GM21367 (cell line): ENCODE measurements at regions not wholly inside any gene's neighbourhood (a gene's known extent, or its start where the extent isn't known, plus 50 kb on each side); places are given as distances from the start of the nearest gene placed in this dataset.
A peak's percentile ranks its signal among the peaks of the same experiment; 100 is the strongest.

ENCODE experiments used
- ATAC-seq: cut with Tn5 transposase; IDR thresholded peaks from one replicate; pipeline ENCODE4 v1.9.1; 2021; ENCODE audit not compliant: unreplicated experiment

DNA sequence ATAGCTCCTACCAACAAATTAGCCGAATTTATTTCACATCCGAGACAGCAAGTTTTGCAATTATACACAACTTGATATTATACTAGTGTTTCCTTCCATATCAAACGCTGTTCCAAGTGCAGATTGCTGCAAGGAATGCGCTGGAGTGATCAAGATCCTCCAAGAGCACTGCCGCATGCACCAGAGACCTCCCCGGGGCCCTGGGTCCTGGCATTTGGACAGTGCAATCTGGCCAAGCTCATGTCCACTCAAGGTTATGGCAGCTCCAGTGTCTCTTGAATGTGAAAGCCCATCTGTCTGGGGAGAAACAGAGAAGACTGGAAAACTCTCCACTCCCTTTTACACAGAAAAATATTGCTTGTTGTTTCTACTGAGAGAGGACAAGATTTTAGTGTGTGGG, 111.9 kb downstream of the HSPH1 start:
- no peak for ATAC-seq

DNA sequence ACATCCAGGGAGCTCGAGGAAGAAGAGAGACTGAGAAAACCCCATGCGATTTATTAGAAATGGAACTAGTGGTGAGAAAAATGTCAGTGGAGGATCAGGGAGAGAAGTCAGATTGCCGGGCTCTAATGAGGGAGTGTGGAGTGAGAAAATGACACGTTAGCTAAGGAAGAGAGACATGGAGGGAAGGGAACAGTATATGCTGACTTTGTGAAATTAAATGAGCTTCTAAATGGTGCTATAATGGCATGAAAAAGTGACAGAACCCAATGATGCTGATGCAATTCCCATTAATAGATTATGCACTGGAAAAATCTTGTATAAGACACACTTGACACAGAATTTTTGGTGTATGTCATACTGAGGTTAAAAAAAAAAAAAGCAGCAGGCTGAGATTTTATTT, 112.6 kb downstream of the HSPH1 start:
- ATAC-seq = no peak

GRCh38 chr13:31048521-31048920, 113.2 kb downstream of the HSPH1 start:
- ATAC-seq = no peak

GRCh38 chr13:31046711-31047279, 114.3 kb downstream of the TEX26 start:
- no peak for ATAC-seq

DNA sequence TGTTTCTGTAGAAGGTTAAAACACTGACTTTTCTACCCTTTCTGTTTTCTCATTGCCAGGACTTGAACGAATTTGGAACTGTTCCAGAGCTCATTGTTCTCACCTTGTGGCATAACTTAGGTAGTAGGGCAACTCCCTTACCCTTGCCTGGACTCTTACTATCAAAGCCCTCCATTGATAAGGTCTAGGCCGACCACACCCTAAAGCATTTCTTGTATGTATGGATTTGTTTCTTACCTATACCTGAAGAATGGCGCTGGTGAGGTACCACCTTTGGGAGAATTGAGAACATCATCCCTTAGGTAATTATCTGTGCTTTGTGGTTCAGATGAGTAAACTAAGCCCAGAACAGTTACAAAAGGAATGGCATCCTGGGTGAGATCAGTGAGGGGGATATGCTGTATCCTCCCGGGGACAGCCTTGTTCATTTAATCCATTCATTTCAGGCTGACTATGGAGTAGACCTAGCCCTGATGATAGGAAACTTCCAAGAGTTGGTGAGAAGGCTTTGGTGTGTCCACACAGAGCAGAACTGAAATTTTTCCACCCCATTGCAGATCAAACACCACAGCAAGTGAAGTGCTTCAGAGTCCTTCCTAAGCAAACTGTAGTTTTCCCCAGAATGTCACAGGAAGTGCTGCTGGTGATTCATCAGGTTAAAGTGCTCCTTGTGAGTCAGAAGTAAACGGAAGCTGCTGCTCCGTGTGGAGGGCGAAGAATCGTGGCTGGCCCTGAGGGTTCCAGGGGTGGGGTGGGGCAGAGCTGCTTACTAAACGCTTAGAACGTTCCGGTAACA, 113.0 kb downstream of the TEX26 start:
- no peak for ATAC-seq

- ATAC-seq = peak; percentile 73
These were observed 112.2 kb downstream of the TEX26 start for GRCh38 chr13:31044364-31045285.

DNA sequence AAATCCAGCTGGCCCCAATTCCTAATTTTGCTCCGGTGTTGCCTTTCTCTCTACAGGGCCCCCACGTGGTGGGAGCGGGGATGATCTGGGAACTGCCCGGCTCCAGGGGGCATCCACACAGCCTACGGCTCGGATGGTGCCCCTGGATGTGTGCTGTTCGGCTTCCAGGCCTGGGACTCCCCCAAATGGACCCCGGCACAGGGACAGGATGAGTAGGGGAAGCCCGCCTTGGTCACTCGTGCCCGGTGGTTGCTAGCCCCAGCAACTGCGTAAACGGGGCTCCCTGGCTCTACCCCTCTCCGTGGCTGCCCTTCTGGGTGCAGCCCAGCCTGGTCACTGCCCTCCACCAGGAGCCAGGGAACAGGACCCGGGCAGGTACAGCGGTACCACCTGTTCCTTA, 111.5 kb downstream of the TEX26 start:
- peak; percentile 3 for ATAC-seq

GRCh38 chr13:31042481-31043165, 110.2 kb downstream of the TEX26 start:
- no peak for ATAC-seq

GRCh38 chr13:31042049-31042448, 109.6 kb downstream of the TEX26 start:
- no peak for ATAC-seq

- ATAC-seq = peak; percentile 71
These were observed 106.5 kb downstream of the TEX26 start for GRCh38 chr13:31038834-31039552.

DNA sequence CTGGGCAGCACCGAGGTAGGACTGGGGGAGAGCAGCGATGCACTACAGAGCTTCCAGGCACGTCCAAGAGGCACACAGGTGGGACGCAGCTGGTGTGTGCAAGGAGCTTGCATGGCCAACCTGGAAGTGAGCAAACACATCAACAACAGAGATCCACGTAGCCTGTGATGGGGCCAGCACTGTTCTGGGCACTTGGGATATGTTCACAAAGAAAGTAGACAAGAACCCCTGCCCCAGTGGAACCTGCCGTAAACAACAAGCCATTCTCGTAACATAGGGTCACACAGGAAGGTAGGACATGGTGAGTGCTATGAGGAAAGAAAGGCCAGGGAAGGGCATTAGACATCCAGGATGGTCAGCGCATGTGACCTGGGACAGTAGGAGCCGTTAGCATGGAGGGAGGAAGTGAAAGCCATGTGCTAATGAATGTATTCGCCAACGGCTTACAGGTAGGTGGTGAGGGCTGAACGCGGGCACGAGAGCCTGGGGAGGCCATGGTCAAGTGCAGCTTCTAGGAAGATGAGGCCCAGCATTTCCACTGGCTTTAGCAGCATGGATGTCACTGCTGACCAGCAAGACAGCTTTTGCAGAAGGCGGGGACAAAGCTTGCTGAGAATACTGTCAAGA, 105.5 kb downstream of the TEX26 start:
- no peak for ATAC-seq

GRCh38 chr13:31036731-31037695, 104.6 kb downstream of the TEX26 start:
- no peak for ATAC-seq

GRCh38 chr13:31035185-31035965, 102.9 kb downstream of the TEX26 start:
- no peak for ATAC-seq

GRCh38 chr13:31032528-31033113, 100.2 kb downstream of the TEX26 start:
- no peak for ATAC-seq

DNA sequence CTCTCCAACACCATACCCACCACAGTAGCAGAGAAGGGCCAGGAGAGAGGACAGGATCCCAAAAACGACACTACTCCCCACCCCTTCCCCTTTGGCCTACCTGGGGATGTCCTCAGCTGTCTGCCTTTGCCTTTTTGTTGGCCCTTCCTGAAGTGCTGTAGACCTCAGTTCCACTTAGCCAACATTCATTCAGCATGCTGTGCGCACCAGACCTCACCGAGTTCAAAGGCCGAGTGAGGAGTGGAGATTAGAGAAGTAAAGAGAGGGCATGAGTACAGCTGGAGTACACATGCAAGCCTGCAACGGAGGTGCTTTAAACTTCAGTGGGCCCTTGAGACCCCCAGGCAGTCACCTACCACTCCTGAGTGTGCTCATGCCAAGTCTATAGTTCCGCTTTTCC, 99.0 kb downstream of the TEX26 start:
- ATAC-seq = no peak

DNA sequence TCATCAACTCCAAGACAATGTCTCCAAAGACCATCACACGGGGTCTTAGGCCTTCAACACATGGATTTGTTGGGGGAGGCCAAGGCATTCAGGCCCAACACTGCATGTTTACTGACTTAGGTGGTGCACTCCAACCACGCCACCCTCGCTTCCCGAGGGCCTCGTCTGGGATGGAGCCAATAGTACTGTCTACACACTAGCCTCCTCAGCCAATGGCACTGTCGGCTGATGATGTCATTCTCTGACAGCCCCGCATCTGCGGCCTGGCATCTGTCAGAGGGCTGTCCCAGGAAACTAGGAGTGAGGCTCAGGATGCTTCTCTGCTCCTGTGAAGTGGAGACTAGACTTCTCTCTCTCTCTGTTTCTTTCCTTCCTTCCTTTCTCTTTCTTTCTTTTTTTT, 96.6 kb downstream of the TEX26 start:
- ATAC-seq = no peak

DNA sequence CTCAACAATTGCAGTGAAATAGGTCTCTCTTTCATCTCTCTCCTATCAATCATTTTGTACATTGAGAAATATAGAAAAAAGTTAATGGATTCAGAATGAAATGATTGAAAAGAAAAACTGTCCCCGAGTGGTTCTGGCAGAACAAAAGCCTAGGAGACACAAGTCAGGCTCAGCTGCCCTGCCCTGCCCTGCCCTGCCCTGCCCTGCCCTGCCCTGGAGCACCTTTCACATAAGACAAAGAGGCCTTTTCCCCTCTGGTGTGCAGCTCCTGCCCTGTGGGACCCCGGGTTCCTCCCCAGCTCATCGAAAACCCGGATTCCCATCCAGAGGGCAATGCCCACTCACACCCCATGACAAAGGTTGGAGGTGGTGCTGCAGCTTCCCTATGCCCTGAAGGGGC, 94.7 kb downstream of the TEX26 start:
- no peak for ATAC-seq
